GM12878 (cell line): ENCODE measurements at regions not wholly inside any gene's neighbourhood (a gene's known extent, or its start where the extent isn't known, plus 50 kb on each side); places are given as distances from the start of the nearest gene placed in this dataset.

ENCODE experiments used
- ATAC-seq: fragments of 200-7000 bp; cut with Tn5 transposase; 3 replicates; pipeline ENCODE4 v1.9.1; 2020; ENCODE audit warnings: mild to moderate bottlenecking, moderate library complexity
- BruUV-seq: library from RNA; stranded (reverse); fragments of 400-500 nt; replicated peaks from 2 replicates; lab custom pipeline; 2021; lab: Mats Ljungman, UMichigan
- CTCF ChIA-PET: fragments of 300-600 bp; sonication (Branson Sonifier 250); formaldehyde crosslinking; extraction: SDS; loops from one replicate; lab custom pipeline; 2021; ENCODE audit warnings: inconsistent platforms; lab: Yijun Ruan, JAX
- POLR2A ChIA-PET: fragments of 350-600 bp; formaldehyde crosslinking; extraction: SDS; loops from one replicate; lab custom pipeline; 2021; ENCODE audit warnings: inconsistent platforms; lab: Charles Lee
- RAD21 ChIA-PET: fragments of 300-600 bp; sonication (Branson Sonifier 250); formaldehyde crosslinking; loops from one replicate; lab custom pipeline; 2023; ENCODE audit warnings: antibody characterized with exemption; ENCODE audit not compliant: unreplicated experiment; lab: Charles Lee
- SMC1A ChIA-PET: fragments of 300-600 bp; sonication (Branson Sonifier 250); formaldehyde crosslinking; loops from one replicate; lab custom pipeline; 2023; ENCODE audit not compliant: unreplicated experiment, uncharacterized antibody; lab: Charles Lee
- DNase-seq: peaks from one replicate; pipeline ENCODE4 v3.0.0-alpha.2; 2011; ENCODE audit warnings: low read depth, low spot score
- FAIRE-seq: peaks from 3 replicates; lab custom pipeline; 2011; peaks lifted over from hg19 to GRCh38; lab: Jason Lieb, UNC
- H2AFZ ChIP-seq: 2 replicates; pipeline ENCODE4 v1.6.0; 2011; ENCODE audit warnings: low read depth, low read length, control low read depth; ENCODE audit not compliant: control insufficient read depth
- H3K27ac ChIP-seq: 2 replicates; pipeline ENCODE4 v1.5.1; 2011; ENCODE audit warnings: control low read depth; ENCODE audit not compliant: control insufficient read depth, insufficient read depth
- H3K27me3 ChIP-seq, 2 experiments: replicated peaks in 1 of 2; 2 replicates each; pipeline versions ENCODE4 v1.6.0 to v1.6.1; 2011; ENCODE audit warnings: low read length in 1 of 2; ENCODE audit not compliant: control insufficient read depth in 2 of 2, insufficient read depth in 2 of 2
- H3K36me3 ChIP-seq, 2 experiments: 2 replicates each; pipeline ENCODE4 v1.5.1; 2011; ENCODE audit warnings: low read length in 1 of 2; ENCODE audit not compliant: control insufficient read depth in 2 of 2, insufficient read depth in 2 of 2
- H3K4me1 ChIP-seq: 2 replicates; pipeline ENCODE4 v1.6.1; 2011; ENCODE audit warnings: mild to moderate bottlenecking, low read length, moderate library complexity, mixed read lengths; ENCODE audit not compliant: control insufficient read depth, insufficient read depth
- H3K4me2 ChIP-seq: 2 replicates; pipeline ENCODE4 v1.6.0; 2011; ENCODE audit warnings: control low read depth; ENCODE audit not compliant: control insufficient read depth, insufficient read depth
- H3K4me3 ChIP-seq: fragments of 200-600 bp; sonication (generic); 2 replicates; pipeline ENCODE4 v1.5.1; 2016
- H3K79me2 ChIP-seq: 2 replicates; pipeline ENCODE4 v1.6.0; 2011; ENCODE audit warnings: low read length; ENCODE audit not compliant: control insufficient read depth, insufficient read depth
- H3K9ac ChIP-seq: 2 replicates; pipeline ENCODE4 v1.8.0; 2011; ENCODE audit warnings: low read length, control low read depth, mixed read lengths; ENCODE audit not compliant: control insufficient read depth, insufficient read depth
- H3K9me3 ChIP-seq: replicated peaks from 3 replicates; pipeline ENCODE4 v1.5.1; 2011; ENCODE audit warnings: mild to moderate bottlenecking, low read length; ENCODE audit not compliant: control insufficient read depth, insufficient read depth
- H4K20me1 ChIP-seq: 2 replicates; pipeline ENCODE4 v1.6.0; 2011; ENCODE audit not compliant: control insufficient read depth, insufficient read depth
- ATF7 ChIP-seq: fragments of 450-650 bp; IDR thresholded peaks from 2 replicates; pipeline ENCODE4 v1.6.1; 2016; ENCODE audit warnings: low read depth, mild to moderate bottlenecking
- EGR1 ChIP-seq, 2 experiments: IDR thresholded peaks; 1 replicate in 1 of 2; 2 replicates in 1 of 2; pipeline ENCODE4 v1.6.1; 2011 to 2012; ENCODE audit warnings: low read depth in 2 of 2, low read length in 2 of 2, borderline replicate concordance in 1 of 2, mild to moderate bottlenecking in 1 of 2, moderate library complexity in 1 of 2
- HDAC2 ChIP-seq: fragments of 200-600 bp; sonication (generic); IDR thresholded peaks from 2 replicates; pipeline ENCODE4 v1.6.1; 2017
- JUNB ChIP-seq: IDR thresholded peaks from 2 replicates; pipeline ENCODE4 v1.6.1; 2016; ENCODE audit warnings: antibody characterized with exemption, mild to moderate bottlenecking
- KLF5 ChIP-seq: fragments of 450-650 bp; IDR thresholded peaks from 2 replicates; pipeline ENCODE4 v1.6.1; 2014; ENCODE audit warnings: mild to moderate bottlenecking; ENCODE audit not compliant: partially characterized antibody
- MEF2A ChIP-seq: IDR thresholded peaks from 2 replicates; pipeline ENCODE4 v1.6.1; 2011; ENCODE audit warnings: low read depth, mild to moderate bottlenecking, low read length, moderate library complexity; ENCODE audit not compliant: insufficient read depth
- RELA ChIP-seq: fragments of 450-650 bp; IDR thresholded peaks from 2 replicates; pipeline ENCODE4 v1.8.0; 2014; ENCODE audit warnings: borderline replicate concordance; ENCODE audit not compliant: partially characterized antibody
- SMAD1 ChIP-seq: fragments of 450-650 bp; IDR thresholded peaks from 2 replicates; pipeline ENCODE4 v1.6.1; 2018; ENCODE audit warnings: mild to moderate bottlenecking, low read depth; ENCODE audit not compliant: partially characterized antibody
- SP1 ChIP-seq: IDR thresholded peaks from one replicate; pipeline ENCODE4 v1.6.1; 2011; ENCODE audit warnings: low read depth, low read length
- ZNF24 ChIP-seq: fragments of 450-650 bp; IDR thresholded peaks from 2 replicates; pipeline ENCODE4 v1.6.1; 2017; ENCODE audit warnings: antibody characterized with exemption, mild to moderate bottlenecking
- WGBS: methylation state at CpG from one replicate; pipeline ENCODE4 v1.1.6; 2016; ENCODE audit warnings: low lambda C conversion rate; ENCODE audit not compliant: insufficient replicate concordance, insufficient coverage; ENCODE audit errors: missing lambda C conversion rate; 5-methylcytosine and 5-hydroxymethylcytosine counted together
- in situ Hi-C: fragments of 300-500 bp; cut with MboI; formaldehyde crosslinking; loops from 9 replicates; pipeline ENCODE4 v1.14.3; 2018; ENCODE audit warnings: mixed read lengths
- intact Hi-C: fragments of 100-400 bp; cut with micrococcal nuclease; formaldehyde crosslinking; loops from one replicate; pipeline ENCODE4 v1.14.2; 2022; ENCODE audit not compliant: unreplicated experiment
- TF ChIP-seq, protein P1 (sequence below): IDR thresholded peaks from 2 replicates; pipeline ENCODE4 v1.6.1; 2012; ENCODE audit warnings: low read length, inconsistent platforms
- TF ChIP-seq, protein P2 (sequence below): fragments of 450-650 bp; IDR thresholded peaks from 2 replicates; pipeline ENCODE4 v1.6.1; 2017; ENCODE audit warnings: mild to moderate bottlenecking, moderate library complexity
- TF ChIP-seq, protein P3 (sequence below): IDR thresholded peaks from 2 replicates; pipeline ENCODE4 v1.6.1; 2012; ENCODE audit warnings: mild to moderate bottlenecking, low read depth, low read length

DNA sequence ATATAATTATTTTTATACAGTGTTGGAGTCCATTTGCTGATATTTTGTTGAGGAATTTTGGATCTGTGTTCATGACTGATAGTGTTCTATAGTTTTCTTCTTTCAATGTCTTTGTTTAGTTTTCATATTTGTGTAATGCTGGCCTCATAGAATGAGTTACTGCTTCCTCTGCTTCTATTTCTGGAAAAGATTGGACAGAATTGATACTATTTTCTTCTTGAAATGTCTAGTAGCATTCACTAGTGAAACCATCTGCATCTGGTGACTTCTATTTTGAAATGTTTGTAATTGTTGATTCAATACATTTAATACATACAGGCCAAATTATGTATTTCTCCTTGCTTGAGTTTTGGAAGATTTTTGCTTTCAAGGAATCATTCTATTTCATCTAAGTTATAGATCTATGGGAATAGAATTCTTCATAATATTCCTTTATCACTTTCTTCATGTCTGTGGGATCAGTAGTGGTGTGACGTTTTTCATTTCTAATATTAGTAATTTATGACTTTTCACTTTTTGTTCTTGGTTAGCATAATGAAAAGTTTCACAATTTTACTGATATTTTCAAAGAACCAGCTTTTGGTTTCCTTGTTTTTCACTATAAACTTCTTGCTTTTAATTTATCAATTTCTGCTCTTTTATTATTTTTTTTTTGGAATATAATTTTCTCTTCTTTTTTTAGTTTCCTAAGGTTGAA, 509.9 kb upstream of the VRK2 start:
- intact Hi-C loops, result no loop called here
- WGBS, result 0% methylated on average over 1 of the region's 1 CpG
- in situ Hi-C loops, result no loop called here
- Histone ChIP-seq H3K27me3 (no peaks in the 10 kb centered on the region), H3K4me3 (no peak overlapping the region), H3K27ac (no peak overlapping the region), H2AFZ (no peak overlapping the region), H3K9ac (no peak overlapping the region), H3K9me3 (no peaks in the 10 kb centered on the region), H4K20me1 (no peaks in the 10 kb centered on the region), H3K36me3 (no peaks in the 10 kb centered on the region), H3K4me2 (no peak overlapping the region), H3K4me1 (no peaks in the 10 kb centered on the region), H3K79me2 (no peaks in the 10 kb centered on the region)
- ATAC-seq (peak; percentile 62), DNase-seq (no peak), FAIRE-seq (no peak)
- RAD21 ChIA-PET, result no interaction called here
- BruUV-seq, result no TSS peak
- SMC1A ChIA-PET, result no interaction called here
- CTCF ChIA-PET, result interaction anchor here (0.5 kb wide), 1 partner anchor 57 kb away, joined by 3 read pairs; no protein-coding TSS in a partner anchor
- POLR2A ChIA-PET, result no interaction called here
- no peak for TF ChIP-seq HDAC2
- no peak for TF ChIP-seq ZNF24
- TF ChIP-seq, protein P1, sequence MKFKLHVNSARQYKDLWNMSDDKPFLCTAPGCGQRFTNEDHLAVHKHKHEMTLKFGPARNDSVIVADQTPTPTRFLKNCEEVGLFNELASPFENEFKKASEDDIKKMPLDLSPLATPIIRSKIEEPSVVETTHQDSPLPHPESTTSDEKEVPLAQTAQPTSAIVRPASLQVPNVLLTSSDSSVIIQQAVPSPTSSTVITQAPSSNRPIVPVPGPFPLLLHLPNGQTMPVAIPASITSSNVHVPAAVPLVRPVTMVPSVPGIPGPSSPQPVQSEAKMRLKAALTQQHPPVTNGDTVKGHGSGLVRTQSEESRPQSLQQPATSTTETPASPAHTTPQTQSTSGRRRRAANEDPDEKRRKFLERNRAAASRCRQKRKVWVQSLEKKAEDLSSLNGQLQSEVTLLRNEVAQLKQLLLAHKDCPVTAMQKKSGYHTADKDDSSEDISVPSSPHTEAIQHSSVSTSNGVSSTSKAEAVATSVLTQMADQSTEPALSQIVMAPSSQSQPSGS, result peak; percentile 57; the same call in 1 of the 2 replicates
- peak; percentile 84 for TF ChIP-seq JUNB
- TF ChIP-seq SMAD1, result no peak
- no peak for TF ChIP-seq ATF7
- TF ChIP-seq MEF2A, result peak; percentile 84
- TF ChIP-seq, protein P2, sequence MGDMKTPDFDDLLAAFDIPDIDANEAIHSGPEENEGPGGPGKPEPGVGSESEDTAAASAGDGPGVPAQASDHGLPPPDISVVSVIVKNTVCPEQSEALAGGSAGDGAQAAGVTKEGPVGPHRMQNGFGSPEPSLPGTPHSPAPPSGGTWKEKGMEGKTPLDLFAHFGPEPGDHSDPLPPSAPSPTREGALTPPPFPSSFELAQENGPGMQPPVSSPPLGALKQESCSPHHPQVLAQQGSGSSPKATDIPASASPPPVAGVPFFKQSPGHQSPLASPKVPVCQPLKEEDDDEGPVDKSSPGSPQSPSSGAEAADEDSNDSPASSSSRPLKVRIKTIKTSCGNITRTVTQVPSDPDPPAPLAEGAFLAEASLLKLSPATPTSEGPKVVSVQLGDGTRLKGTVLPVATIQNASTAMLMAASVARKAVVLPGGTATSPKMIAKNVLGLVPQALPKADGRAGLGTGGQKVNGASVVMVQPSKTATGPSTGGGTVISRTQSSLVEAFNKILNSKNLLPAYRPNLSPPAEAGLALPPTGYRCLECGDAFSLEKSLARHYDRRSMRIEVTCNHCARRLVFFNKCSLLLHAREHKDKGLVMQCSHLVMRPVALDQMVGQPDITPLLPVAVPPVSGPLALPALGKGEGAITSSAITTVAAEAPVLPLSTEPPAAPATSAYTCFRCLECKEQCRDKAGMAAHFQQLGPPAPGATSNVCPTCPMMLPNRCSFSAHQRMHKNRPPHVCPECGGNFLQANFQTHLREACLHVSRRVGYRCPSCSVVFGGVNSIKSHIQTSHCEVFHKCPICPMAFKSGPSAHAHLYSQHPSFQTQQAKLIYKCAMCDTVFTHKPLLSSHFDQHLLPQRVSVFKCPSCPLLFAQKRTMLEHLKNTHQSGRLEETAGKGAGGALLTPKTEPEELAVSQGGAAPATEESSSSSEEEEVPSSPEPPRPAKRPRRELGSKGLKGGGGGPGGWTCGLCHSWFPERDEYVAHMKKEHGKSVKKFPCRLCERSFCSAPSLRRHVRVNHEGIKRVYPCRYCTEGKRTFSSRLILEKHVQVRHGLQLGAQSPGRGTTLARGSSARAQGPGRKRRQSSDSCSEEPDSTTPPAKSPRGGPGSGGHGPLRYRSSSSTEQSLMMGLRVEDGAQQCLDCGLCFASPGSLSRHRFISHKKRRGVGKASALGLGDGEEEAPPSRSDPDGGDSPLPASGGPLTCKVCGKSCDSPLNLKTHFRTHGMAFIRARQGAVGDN, result no peak
- TF ChIP-seq SP1, result no peak
- TF ChIP-seq RELA, result no peak
- TF ChIP-seq, protein P3, sequence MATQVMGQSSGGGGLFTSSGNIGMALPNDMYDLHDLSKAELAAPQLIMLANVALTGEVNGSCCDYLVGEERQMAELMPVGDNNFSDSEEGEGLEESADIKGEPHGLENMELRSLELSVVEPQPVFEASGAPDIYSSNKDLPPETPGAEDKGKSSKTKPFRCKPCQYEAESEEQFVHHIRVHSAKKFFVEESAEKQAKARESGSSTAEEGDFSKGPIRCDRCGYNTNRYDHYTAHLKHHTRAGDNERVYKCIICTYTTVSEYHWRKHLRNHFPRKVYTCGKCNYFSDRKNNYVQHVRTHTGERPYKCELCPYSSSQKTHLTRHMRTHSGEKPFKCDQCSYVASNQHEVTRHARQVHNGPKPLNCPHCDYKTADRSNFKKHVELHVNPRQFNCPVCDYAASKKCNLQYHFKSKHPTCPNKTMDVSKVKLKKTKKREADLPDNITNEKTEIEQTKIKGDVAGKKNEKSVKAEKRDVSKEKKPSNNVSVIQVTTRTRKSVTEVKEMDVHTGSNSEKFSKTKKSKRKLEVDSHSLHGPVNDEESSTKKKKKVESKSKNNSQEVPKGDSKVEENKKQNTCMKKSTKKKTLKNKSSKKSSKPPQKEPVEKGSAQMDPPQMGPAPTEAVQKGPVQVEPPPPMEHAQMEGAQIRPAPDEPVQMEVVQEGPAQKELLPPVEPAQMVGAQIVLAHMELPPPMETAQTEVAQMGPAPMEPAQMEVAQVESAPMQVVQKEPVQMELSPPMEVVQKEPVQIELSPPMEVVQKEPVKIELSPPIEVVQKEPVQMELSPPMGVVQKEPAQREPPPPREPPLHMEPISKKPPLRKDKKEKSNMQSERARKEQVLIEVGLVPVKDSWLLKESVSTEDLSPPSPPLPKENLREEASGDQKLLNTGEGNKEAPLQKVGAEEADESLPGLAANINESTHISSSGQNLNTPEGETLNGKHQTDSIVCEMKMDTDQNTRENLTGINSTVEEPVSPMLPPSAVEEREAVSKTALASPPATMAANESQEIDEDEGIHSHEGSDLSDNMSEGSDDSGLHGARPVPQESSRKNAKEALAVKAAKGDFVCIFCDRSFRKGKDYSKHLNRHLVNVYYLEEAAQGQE, result no peak
- TF ChIP-seq KLF5, result no peak
- TF ChIP-seq EGR1 (IDR thresholded peaks at IDR 0.05; ENCODE audit: borderline replicate concordance in 1 of 2, low read depth in 2 of 2, low read length in 2 of 2), result no peak
